Suppressor macrophage treated with lipopolysaccharide for 1 hour (primary cell): ENCODE measurements at regions not wholly inside any gene's neighbourhood (a gene's known extent, or its start where the extent isn't known, plus 50 kb on each side); places are given as distances from the start of the nearest gene placed in this dataset.
A peak's percentile ranks its signal among the peaks of the same experiment; 100 is the strongest.

Experiments
- DNase-seq, 3 donors: peaks; one replicate each; pipeline ENCODE4 v3.0.0-alpha.2; 2020 to 2022

- no peak for DNase-seq
Measured at GRCh38 chr12:78407722-78408121, 456.9 kb upstream of the SYT1 start.

- no peak for DNase-seq
Measured at GRCh38 chr12:78414071-78414470, 450.5 kb upstream of the SYT1 start.

GRCh38 chr12:78418919-78419318, 445.7 kb upstream of the SYT1 start:
- peak in 1 of 3 donors; percentile 33 for DNase-seq

GRCh38 chr12:78419513-78419912, 445.1 kb upstream of the SYT1 start:
- no peak for DNase-seq

GRCh38 chr12:78420991-78421390, 443.6 kb upstream of the SYT1 start:
- no peak for DNase-seq

GRCh38 chr12:78430551-78430950, 434.0 kb upstream of the SYT1 start:
- DNase-seq = no peak

GRCh38 chr12:78431931-78432330, 432.6 kb upstream of the SYT1 start:
- no peak for DNase-seq

- no peak for DNase-seq
Measured at GRCh38 chr12:78439666-78440065, 424.9 kb upstream of the SYT1 start.

GRCh38 chr12:78441737-78442453, 422.7 kb upstream of the SYT1 start:
- no peak for DNase-seq

- DNase-seq = no peak
Measured at GRCh38 chr12:78442454-78442801, 422.1 kb upstream of the SYT1 start.

- no peak for DNase-seq
Measured at GRCh38 chr12:78446555-78446954, 418.0 kb upstream of the SYT1 start.

- no peak for DNase-seq
Measured at GRCh38 chr12:78447373-78447772, 417.2 kb upstream of the SYT1 start.

GRCh38 chr12:78448692-78449091, 415.9 kb upstream of the SYT1 start:
- no peak for DNase-seq

GRCh38 chr12:78455991-78456390, 408.6 kb upstream of the SYT1 start:
- DNase-seq = no peak

GRCh38 chr12:78457938-78458337, 406.6 kb upstream of the SYT1 start:
- DNase-seq = peak; percentile 27 to 71 (median 55)

GRCh38 chr12:78470354-78471195, 394.0 kb upstream of the SYT1 start:
- peak in 2 of 3 donors; percentile 5 to 15 for DNase-seq

- no peak for DNase-seq
Measured at GRCh38 chr12:78473136-78473535, 391.4 kb upstream of the SYT1 start.

- DNase-seq = no peak
Measured at GRCh38 chr12:78473561-78473960, 391.0 kb upstream of the SYT1 start.

GRCh38 chr12:78483767-78484315, 380.7 kb upstream of the SYT1 start:
- peak in 1 of 3 donors; percentile 5 for DNase-seq

GRCh38 chr12:78489990-78490389, 374.6 kb upstream of the SYT1 start:
- no peak for DNase-seq

GRCh38 chr12:78490861-78491260, 373.7 kb upstream of the SYT1 start:
- DNase-seq = no peak

- no peak for DNase-seq
Measured at GRCh38 chr12:78494911-78495310, 369.7 kb upstream of the SYT1 start.

- DNase-seq = no peak
Measured at GRCh38 chr12:78501825-78502224, 362.7 kb upstream of the SYT1 start.

- no peak for DNase-seq
Measured at GRCh38 chr12:78519422-78519821, 345.2 kb upstream of the SYT1 start.
